Anterior cingulate cortex (tissue), 58 donors: ENCODE measurements at regions not wholly inside any gene's neighbourhood (a gene's known extent, or its start where the extent isn't known, plus 50 kb on each side); places are given as distances from the start of the nearest gene placed in this dataset.

ENCODE experiments used
- DNase-seq, 58 donors: peaks; one replicate each; lab custom pipeline; 2025; lab: John Stamatoyannopoulos, UW

DNA sequence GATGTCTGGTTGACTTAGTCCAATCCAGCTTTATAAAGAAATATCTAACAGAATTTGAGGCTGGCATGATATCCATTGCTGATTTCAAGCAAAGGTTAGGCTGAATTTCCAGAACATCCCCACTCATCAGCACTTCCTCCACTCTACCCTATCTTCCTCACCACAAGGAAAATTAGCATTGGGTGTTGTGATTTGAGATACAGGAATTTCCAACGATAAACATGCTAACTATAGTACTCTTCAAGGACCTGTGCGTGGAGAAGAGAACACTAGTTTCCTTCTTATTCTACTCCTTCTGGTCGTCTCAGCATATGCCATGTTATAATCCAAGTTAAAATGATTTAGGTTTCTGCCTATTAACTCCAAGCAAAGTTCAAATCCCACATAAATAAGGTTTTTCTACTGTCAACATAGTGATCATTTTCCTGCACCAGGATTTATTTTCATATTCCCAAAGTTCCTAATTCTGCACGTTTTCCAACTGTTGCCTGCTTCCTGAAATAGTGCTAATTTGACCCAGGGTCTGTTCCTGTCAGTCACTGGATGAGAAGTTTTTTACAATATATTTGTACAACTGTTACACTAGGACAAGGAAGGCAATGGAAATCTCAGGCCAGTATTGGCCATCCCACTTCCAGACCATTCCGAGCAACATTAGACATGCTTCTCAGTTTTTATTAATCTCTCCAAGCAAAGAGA lies 177.6 kb upstream of the EDNRA start:
- DNase-seq = no peak

DNA sequence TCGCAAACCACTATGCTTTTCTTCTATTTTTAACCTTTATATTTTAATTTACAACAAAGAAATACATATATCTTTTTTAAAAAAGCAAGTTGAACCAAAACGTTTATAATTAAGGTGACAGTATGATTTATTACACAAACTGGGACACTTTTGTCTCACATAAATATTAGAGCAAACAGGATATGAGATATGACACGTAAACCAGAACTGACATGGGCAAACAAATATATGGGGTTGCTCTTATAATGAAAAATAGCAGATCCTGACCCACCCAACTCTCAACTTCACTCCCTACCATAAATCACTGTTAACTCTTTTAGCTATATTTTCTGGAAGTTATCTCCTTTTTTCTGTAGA lies 177.0 kb upstream of the EDNRA start:
- no peak for DNase-seq

DNA sequence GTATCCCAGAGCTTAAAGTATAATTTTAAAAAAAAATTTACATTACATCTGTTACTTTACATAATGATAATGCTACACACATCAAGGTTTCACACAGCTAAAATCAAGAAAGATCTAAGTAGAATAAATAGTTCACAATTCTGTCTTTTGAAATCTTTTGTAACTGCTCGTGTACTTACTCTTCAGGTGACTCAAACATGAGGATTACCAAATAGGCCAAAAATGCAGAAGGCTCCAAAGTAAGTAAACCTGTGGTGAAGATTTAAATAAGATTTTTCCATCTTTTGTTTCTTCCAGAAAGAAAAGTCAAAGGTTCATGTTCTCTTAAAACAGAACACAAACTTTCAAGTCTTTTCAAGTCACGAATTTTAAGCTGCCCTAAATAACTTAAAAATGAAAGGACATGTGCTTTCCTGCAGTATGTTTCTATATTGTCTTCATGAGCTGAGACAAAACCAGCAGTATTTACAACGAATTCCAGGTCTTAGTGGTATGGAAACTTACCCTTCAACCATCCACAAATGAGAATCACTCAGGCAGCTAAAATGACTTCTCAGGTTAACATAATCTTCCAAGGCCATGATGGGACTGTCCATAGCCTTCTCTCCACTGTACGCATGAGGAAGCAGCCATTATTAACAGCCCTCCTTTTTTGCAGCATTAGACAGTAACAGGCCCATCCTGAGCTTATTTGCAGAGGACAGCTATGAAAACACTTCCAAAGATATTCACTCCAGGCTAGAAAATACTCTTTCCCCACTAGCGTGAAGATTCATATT lies 172.8 kb upstream of the EDNRA start:
- no peak for DNase-seq

DNA sequence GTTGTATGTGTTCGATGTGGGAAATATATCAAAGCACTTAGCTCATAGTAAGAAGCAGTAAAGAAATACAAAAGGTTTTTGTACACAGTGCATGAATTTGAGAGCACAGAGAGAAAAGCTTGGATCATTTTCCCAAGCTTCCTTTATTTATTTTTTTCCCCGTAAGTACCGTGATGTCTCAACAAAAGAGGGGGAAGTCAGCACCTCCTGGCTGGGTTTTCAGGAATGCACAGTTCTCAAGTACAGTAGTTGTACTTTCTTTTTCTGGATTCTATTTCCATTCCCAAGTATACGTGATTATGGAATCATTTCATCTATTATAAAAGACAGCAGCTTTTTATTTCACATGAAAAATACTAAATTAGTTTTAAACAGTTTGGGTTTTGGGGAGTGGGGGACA lies 171.5 kb upstream of the EDNRA start:
- no peak for DNase-seq

DNA sequence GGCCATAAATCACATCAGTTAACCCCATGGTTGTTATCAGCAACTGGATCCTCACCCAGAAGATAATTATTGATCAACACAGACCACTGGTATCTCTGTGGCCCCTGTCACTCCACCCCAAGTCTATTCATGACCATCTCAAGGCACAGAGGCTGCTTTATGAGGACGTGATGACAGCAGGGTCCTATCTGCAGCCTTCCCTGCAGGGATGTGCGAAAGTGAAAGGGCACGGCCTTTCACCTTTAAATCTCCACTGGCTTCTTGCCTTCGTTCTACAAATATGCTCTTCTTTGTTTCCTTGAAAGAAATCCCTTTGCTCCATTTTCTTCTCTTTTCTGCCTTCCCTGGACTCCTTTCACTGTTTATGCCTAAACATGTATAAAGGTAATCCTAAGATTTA lies 170.6 kb upstream of the EDNRA start:
- no peak for DNase-seq

DNA sequence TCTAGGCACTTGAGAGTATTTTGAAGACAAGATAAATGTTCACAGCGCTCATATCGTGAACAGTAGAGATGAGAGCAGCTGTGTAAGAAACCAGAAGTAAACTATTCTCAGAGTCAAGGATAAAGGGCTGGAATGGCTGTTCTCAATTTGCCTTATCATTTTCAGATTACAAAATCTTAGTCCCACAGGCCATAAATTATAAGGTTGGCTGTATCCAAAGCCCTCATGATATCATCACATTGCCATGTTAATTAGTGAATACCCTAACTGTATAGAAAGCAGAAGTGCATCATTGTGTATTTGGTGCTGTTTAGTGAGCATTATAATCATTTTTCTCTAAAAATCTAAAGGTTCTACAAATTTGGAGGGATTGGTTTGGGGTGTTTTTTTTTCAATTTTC lies 168.9 kb upstream of the EDNRA start:
- DNase-seq = no peak

DNA sequence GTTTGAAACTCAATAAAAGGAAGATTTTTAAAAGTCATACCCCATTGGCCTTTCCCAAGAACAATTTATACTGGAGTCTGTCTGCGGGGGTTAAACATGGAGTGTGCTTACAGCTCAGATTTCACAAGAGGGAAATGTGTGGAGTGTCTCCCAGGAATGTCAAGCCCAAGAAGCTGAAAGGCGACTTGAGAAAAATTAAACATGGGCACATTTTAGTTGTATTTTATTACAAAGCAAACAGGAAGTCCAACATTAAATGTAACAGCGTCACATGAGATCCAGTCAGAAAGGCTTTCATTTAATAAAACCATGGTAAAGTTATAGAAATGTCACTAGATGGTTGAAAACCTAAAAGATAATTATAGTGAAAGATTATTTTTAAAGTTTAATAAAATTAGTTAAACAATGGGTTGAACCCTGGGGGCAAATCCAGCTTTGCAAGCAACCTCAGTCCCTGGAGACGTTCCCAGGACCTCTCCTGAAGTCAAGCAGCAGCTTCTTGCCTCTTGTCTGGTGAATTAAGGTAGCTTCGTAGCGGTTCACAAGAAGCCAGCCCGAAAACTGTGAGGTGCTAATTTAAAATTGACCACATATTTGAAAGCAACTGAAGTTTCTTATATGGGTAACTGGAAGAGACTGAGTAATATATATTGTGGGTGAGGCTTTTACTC lies 168.4 kb upstream of the EDNRA start:
- DNase-seq = no peak

DNA sequence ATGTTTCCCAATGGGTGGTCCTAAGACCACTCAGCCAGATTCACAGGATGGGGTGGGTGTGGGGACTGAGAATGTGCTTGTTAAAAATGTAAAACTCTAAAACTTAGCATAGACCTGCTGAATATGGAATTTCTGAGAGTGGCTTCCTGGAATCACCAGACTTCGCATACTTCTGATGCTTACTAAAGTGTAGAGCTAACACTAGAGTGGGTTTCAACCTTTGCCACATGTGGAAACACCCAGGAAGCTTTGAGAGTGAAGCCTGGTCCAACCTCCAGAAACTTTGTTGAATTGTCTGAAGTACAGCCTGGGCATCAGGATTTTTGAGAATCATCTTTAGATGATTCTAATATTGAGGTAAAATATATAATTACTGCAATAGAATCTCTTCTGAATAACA lies 167.8 kb upstream of the EDNRA start:
- no peak for DNase-seq

DNA sequence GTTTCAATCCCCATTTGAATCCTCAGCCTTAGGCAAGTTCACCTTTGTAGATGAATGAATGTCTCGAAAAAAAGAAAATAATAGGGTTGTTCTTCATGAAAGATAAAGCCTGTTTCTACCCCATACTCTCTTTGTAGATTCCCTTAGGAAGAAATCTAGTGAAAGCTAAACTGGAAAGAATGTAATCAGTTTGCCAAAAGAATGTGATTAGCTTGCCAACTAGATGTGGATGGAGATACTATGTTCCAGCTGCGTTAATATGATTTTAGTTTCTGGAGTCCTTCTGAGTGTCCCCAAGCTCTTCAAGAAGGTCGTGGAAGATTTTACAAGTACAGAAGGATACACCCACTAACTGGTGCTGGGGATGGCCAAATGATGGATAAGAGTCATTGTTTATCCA lies 162.3 kb upstream of the EDNRA start:
- no peak for DNase-seq

DNA sequence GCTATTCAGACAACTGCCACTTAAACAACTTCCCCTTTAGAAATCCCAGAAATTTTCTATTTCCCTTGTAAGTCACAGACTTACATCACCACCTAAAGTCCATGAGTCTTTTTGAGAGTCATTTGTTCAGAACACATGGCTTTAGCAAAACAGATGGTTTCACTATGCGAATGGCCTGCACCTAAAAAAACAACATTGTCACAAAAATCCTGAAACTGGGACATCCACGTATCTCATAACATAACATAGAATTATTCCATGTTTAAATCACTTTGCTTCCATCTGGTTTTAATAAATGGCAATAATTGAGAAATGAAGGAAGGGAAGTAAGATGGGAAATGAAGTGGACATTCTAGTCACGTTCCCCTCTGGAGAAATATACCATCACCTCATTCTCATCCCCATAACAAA lies 155.3 kb upstream of the EDNRA start:
- no peak for DNase-seq

DNA sequence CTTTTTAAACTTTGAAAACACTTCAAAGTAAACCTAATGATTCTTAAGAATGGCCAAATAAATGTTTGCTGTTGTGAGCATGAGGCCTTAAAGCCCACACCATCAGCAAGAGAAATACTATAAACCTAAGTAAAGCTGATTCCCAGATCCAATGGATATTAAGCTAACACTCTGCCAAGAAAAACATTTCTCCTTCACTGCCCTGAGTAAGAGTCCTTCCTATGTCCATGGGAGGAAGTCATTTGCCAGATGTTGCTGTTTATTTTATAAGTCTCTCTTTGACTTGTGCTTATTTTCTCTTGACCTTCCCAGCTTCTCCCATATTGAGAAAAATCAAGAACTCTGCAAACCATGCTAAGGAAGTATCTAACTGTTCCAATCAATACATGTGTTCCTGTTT lies 154.3 kb upstream of the EDNRA start:
- DNase-seq = no peak

DNA sequence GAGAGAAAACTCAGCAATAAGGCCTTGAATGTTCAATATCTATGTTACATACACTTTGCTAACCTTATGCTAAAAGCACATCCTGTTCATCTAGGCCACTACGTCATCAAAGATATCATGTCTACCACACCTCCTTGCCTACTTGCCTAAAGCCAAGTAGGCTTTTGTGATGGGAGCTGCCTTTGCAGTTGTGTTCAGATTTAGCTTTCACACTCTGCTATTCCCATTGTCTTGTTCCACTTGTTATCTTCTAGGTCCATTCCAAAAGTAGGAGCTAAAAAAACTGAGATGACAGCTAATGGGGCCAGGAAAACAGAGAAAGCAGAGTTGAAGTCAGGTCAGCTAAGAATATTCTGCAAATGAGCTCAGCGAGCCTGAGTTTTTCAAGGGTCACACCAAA lies 153.6 kb upstream of the EDNRA start:
- no peak for DNase-seq

DNA sequence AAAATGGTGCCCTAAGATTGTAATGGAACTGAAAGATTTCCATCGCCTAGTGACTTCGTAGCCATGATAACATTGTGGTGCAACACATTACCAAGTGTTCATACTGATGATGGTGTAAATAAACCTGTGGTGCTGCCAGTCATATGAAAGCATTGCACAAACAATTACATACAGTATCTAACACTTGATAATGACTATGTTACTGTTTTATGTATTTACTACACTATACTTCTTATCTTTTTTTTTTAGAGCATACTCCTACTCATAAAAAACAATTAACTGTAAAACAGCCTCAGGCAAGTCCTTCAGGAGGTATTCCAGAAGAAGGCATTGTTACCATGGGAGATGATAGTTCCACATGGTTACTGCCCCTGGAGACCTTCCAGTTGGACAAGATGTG lies 152.7 kb upstream of the EDNRA start:
- DNase-seq = no peak

DNA sequence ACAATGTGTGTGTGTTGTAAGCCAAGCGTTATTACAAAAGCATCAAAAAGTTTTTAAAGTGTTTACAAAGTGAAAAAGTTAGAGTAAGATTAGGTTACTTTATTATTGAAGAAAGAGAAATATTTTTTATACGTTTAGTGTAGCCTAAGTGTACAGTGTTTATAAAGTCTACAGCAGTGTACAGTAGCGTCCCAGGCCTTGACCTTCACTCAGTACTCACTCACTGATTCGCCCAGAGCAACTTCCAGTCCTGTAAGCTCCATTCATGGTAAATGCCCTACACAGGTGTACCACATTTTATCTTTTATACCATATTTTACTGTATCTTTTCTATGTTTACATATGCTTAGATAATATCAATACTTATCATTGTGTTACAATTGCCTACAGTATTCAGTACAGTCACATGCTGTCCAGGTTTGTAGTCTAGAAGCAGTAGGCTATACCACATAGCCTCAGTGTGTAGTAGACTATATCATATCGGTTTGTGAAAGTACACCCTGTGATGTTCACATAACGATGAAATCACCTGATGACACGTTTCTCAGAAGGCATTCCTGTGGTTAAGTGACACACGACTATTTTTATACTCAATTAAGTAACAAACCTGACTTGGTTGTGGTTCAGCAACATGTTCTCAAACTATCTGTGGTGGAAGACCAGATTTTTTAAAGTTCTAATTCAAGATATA lies 152.0 kb upstream of the EDNRA start:
- DNase-seq = no peak

DNA sequence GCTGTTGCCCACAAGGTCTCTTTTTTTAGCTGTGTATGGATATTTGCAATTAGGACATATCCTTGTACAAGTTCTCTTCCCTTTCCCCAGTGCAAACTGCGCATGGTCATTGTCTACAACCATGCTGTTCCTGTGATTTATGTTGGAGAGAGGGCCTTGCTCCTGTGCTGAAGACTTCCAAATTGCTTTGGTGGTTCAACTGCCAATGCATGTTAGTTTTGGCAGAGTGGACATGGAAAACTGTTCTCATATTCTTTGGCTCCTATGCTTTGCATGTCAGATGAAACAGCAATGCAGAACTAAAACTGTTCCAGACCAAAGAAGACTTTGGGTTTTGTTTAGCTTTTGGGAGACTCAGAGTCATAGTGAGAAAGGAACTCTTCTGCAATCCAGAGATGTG lies 148.8 kb upstream of the EDNRA start:
- DNase-seq = no peak

DNA sequence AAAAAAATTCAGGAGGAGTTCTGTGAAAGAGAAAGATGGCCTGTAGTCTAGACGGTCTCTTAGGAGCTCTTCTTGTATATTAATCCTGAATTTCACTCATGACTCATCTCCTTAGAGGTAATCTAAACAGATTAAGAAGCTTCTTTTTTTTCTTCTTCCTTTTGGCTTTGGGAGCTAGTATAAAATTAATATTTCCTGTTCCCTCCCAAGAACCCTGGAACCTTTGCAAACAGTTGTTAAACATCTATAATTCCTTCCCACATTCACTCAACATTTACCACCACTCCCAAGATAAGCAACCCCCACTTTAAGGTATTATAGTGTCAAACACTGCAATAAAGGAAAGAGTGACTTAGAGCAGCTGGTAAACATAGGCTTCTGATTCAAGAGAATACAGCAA lies 146.4 kb upstream of the EDNRA start:
- DNase-seq = no peak

DNA sequence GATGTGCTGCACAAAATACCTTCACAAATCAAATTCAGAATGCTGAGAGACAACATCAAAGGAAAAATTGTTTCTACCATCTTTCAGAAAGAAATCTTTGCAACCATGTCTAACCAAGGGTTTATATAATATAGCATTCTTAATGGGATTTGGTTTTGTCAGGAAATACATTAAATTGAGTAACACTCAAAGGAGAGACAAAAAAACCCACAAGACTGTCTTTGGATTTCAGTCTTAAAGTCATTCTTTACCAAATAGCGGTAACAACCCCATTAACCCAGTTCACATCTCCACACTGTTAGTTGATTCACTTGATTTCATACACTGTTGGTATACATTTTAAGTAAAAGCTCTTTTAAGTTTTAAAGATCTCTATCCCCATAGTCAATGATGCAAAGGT lies 145.7 kb upstream of the EDNRA start:
- no peak for DNase-seq

DNA sequence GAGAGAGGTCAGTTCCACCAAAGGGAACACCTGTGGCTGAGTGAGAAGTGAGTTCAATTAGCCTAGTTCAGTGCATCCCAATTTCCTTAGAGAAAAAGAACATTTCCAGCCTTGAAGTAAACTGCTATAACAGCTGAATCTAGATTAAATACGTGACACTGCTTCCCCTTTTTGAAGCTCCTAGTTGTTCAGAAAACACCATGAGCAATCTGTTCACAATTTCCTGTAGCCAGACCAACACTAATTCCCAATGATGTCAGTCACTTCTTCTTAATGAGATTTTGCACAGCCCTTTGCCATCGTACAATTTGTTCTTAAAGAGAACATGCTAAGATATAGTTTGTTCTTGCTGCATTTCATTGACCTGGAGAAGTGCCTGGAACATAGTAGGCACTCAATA lies 144.6 kb upstream of the EDNRA start:
- no peak for DNase-seq

DNA sequence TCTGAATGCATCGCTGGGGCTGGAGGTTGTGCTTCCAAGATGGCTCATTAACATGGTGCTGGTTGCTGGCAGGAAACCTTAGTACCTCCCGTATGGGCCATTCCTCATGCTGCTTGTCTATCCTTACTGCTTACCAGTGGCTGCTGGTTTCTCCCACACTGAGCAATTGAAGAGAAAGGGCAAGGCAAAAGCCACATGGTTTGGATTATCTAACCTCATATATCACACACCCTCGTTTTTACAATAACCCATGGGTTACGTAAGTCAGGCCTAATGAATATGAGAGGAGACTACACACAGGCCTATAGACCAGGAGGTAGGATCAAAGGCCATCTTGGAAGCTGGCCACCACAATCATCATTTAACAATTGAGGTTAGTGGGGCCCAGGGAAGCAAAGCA lies 141.8 kb upstream of the EDNRA start:
- DNase-seq = no peak

DNA sequence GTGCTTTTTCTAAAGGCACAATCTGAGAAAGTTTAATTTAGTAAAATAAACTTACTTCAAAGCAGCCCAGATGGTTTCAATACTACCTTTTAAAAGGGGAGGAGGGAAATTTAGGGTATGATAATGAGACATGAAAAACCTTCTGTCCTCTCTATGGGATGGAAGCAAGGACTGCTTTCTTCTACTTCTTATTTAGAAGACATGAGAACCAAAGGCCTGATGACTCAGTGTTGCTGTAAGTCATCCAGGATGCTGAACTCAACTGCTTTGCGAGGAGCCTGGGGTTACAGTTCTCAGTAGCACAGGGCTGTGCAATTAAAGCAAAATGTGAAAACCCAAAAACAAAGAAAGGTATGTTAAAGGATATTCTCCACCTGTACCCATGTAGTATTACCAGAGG lies 140.8 kb upstream of the EDNRA start:
- no peak for DNase-seq

DNA sequence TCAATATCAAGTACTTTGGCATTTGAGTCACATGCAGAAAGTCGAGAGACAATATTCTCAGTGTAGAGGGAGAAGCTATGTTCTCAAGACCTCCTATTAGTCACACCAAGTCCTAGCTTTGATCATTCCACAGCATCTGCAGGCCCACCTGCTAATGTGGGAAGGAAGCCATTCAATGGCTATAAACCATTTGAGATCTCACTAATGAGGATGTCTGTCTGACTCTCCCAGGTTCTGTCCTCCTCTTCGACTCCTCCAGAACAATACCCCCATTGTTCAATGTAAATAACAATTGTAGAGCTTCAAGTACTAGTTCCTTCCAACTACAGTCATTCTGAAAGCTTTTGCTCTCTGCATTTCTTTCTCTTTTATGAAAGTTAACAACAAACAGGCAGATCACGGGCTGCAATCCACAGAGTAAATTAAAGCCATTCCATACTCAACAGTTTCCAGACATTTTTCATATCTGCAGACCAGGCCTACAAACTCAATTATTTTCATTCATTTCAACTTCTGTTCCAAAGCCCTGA lies 140.2 kb upstream of the EDNRA start:
- no peak for DNase-seq
